ENCODE measurements at regions not wholly inside any gene's neighbourhood (a gene's known extent, or its start where the extent isn't known, plus 50 kb on each side); places are given as distances from the start of the nearest gene placed in this dataset.

GRCh38 chr14:86299994-86300393 lies 770.0 kb downstream of the FLRT2 start:
- no peak for TF ChIP-seq CTCF (IDR thresholded peaks at IDR 0.05; ENCODE audit: low read depth, low read length, poor library complexity, severe bottlenecking)
- no peak for TF ChIP-seq EZH2phosphoT487 (IDR thresholded peaks at IDR 0.05; ENCODE audit: borderline replicate concordance, low read length)
